Activated naive CD4-positive, alpha-beta T cell treated with Interleukin-2 at 50 U/mL for 16 hours (primary cell): ENCODE measurements at regions not wholly inside any gene's neighbourhood (a gene's known extent, or its start where the extent isn't known, plus 50 kb on each side); places are given as distances from the start of the nearest gene placed in this dataset.

Experiments
- DNase-seq: peaks from one replicate; pipeline ENCODE4 v3.0.0-alpha.2; 2020

DNA sequence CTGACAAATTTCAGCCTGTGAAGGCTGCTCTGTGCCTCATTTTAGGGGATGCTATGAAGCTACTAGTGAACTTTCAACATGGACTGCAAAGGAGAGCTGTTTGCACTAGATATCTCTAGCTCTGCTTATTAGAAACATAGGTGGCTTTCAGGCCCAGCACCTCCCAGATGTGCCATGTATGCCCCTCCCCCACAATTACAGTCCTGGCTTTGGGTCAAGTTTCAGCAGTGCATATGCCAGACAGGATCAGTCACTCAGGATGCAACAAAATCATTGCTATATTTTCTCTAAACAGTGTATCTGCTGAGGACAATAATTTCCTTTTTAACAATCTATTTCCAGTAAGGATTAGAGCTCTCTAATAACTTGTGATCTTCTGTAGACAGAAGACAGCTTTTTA is 178.8 kb upstream of the STAC start:
- no peak for DNase-seq

- no peak for DNase-seq
Observed at GRCh38 chr3:36206956-36207580, 173.2 kb upstream of the STAC start.

- DNase-seq = no peak
Observed at GRCh38 chr3:36210840-36211651, 169.3 kb upstream of the STAC start.

DNA sequence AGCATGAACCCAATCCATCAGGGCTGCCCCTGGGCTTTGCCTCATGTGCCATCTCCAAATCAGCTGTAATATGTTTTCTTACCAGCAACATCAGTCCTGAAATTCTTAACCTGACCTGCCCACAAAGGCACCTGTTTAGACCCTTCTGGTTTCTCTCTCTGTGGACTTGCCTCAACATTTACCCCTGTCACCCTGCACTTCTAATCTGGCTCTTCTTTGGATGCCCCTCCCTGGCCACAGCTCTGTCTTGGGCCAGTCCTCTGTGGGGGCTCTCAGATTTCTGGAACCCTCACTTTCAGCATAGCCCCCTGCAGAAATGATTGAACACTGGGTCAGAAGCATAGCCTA is 168.7 kb upstream of the STAC start:
- no peak for DNase-seq

DNA sequence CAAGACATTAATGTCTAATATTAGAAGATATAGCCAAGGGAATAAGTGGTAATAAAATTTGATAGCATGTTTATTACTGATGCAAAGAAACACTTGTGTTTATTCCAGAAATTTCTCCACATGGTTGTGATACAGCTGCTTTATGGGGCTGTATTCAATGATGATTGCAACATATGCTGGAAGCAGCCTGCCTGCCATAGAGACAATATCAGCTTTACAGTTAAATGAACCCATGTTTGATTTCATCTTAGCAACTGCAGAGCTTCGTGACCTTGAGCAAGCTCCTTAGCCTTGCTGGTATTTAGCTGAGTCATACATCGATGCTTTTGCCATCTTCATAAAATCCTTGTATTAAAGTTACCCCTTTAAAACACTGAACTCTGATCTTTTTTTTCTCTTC is 168.1 kb upstream of the STAC start:
- no peak for DNase-seq

GRCh38 chr3:36214460-36214859 is 165.8 kb upstream of the STAC start:
- no peak for DNase-seq

GRCh38 chr3:36215241-36215640 is 165.1 kb upstream of the STAC start:
- DNase-seq = no peak

DNA sequence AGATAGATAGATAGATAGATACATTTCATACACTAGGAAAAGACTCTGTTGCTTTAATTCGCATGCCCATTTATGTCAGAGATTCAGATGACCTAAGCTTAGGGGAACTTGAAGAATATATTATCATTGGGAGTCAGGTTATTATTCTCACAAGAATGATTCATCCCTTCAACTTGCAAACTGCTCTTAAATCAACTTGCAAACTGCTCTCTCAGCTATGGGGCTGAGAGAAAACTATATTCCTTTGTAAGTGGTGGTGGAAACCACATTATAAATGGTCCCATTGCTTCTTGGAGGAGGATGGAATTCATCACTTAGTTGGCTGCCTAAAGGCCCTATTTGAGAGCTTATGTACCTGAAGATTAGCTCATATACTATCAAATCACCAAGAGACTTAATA is 160.9 kb upstream of the STAC start:
- no peak for DNase-seq

DNA sequence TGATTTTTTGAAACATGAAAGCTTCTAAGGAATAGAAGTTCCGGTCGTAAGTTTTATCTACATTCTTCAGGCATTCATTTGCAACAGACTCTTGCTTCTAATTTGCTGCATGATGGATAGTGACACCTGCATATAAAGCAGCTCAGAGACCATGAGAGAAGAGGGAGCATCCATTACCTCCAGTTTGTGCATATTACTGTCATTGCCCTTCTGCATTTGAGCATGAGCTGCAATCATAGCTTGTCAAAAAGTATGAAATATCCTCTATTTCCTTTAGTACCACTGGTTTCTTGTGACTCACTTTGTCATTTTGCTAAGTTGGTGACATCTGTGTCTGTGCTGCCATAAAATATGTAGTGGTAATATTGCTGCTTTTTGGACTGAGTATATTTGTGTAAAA is 160.1 kb upstream of the STAC start:
- DNase-seq = no peak

DNA sequence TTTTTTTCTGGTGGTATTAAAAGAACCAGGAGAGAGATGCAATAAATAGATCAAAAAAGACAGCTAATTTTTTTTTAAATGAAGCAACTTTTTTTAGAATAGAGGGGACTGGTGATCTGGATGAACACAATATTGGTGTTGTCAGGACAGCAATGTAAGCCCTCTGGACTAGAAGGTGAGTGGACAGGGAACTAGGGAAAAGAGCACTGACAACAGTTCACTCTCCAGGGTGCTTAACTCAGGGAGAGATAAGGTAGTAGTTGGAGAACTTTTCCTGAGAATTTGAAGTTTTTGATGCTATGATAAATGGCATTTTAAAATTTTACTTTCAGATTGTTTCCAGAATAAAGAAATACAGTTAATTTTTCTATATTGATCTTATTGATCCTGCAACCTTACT is 158.3 kb upstream of the STAC start:
- DNase-seq = no peak

DNA sequence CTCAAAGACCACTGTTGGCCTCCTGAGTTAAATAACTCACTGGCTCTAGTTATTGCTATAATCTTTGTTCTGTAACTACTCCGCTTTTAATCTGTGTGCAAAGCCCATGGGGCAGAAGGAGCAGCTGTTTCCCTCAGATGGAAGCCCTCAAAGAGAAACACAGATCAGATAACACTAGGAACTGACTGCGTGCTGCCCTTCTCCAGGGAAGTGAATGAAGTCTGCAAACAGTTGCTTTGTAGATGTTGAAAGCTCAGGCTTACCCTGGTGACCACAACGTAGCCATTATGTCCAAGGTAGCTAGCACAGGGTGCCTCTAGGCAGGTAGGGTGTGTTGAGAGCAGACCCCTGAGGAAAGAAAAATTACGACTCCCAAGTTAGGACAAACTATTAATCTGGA is 152.3 kb upstream of the STAC start:
- no peak for DNase-seq

DNA sequence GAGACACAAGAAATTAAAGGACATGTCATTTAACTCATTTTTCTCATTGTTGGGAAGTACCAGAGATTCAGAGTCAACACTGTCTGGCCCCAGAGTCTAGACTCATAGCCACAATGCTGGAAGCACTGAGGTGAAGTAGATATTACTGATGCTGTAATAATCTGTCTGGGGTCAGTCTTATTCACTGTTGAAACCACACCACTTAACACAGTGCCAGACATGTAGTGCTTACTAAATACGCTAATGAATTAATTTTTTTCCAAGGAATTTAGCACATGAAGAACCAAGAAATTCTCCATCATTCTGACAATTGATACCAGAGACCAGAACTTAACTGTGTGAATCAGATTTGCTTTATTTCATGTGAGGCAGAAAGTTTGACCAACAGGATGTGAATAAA is 150.8 kb upstream of the STAC start:
- no peak for DNase-seq

DNA sequence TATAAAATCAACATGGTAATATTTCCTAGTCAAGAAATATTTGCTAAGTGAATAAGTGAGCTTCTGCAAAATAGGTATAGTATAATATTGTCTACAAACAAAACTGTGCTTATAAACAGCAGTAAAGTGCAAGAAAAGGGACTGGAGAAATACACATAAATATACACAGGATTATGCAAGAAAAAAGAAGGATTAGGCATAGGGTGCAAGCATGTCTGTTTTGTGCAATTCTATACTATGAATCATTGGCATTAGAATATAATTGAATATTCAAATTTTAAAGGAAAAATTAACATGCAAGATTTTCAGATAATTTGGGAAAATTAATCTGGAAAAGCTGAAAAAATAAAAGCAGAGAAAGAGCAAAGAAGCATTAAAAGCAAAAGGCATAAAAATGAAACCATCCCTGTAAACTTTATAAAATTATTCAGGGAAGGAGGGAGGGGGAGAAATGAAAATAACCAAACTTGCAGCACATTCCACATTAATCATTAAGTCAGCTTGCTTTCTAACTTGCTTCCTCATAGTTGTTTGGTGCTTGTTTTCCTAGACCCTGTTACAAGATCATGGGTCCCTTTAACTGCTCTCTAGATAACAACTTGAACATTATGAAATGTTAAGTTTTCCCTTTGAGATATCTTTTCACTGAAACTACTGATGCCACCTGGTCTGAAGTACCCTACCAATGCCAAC is 147.4 kb upstream of the STAC start:
- DNase-seq = no peak

- no peak for DNase-seq
Observed at GRCh38 chr3:36244728-36245127, 135.6 kb upstream of the STAC start.

- DNase-seq = no peak
Observed at GRCh38 chr3:36248374-36248773, 131.9 kb upstream of the STAC start.

DNA sequence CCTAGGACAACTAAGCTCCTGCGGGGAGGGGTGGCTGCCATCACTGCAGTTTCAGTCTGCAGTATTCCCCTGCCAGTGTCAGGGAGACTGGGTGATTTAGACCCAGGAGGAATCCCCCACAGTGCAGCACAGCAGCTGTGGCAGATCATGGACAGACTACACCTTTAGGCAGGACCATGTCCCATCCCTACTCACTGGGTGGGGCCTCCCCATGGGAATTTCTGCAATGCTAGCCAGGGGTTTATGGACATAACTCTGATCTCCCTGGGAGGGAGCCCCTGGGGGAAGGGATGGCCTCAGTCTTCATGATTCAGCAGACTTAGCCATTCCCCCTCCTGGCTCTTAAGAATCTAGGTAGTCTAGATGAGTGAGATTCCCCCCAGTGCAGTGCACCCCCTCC is 130.1 kb upstream of the STAC start:
- no peak for DNase-seq

DNA sequence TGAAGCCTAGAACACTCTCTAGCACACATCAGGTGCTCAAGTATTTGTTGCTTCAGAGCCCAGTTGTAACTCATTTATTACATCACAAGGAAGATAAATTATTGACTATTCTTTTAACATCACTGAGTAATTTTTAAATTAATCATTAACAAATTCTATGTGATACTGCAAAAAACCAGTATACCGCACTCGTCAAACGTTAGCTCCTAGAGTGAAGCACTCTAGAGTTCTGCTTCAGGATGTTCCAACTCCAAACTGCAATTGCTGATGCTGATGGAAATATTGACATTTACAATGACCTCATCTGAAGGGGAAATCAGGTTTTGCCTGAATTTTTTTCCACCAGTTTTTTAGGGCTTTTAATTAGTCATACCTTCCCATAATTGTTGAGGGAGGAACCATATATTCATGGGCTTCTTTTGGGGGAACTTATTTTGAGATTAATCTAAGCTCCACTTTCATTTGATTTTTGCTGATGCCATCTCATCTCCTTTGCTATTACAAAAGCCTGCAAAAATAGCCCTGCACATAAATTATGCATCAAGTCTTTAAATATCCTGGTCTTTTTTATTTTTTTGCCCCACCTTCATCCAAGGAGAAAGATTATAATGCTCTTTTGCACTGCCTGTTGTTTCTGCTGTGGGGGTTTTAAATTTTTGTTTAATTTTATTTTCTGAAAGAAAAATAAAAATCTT is 123.0 kb upstream of the STAC start:
- no peak for DNase-seq

DNA sequence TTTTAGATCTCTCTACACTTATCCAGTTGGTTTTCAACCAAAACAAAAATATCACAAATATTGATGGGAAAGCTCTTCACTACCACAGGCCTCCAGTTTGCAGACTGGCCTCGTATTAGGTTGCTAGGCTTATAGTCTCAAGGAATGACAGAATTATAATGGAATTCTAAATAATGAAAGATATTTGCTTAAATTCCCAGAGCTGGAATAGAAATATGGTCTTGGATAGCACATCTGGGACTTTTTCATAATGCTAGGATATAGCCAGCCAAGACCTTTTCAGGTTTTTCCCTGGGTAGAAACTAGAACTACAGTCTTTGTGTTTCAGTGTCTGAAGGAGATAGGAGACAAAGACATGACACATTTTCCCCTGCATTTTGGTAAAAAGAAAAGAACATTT is 121.9 kb upstream of the STAC start:
- no peak for DNase-seq

- no peak for DNase-seq
Observed at GRCh38 chr3:36259580-36259979, 120.7 kb upstream of the STAC start.

- no peak for DNase-seq
Observed at GRCh38 chr3:36269274-36269673, 111.0 kb upstream of the STAC start.

- DNase-seq = no peak
Observed at GRCh38 chr3:36282766-36283165, 97.5 kb upstream of the STAC start.

DNA sequence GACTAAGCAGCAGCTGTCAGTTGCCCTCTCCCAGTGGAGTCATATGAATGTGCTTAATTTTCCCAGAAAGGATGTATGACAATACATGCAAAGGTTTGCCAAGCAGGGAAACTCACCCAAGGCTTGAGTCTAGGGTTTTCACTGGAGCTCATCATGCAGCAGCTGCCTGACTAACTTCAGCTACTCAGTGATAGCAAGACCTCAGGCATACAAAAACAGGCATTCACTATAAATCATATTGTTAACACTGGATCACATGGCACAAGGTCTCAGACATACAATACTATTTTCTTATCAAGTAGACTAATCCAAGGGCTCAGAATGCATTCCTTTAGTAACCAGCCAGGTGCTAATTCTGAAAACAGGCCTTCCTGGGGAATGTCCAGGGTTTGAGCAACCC is 85.0 kb upstream of the STAC start:
- no peak for DNase-seq

GRCh38 chr3:36297195-36297594 is 83.1 kb upstream of the STAC start:
- no peak for DNase-seq

- no peak for DNase-seq
Observed at GRCh38 chr3:36298188-36298587, 82.1 kb upstream of the STAC start.
